ENCODE measurements at regions not wholly inside any gene's neighbourhood (a gene's known extent, or its start where the extent isn't known, plus 50 kb on each side); places are given as distances from the start of the nearest gene placed in this dataset.

- TF ChIP-seq CTCF (IDR thresholded peaks at IDR 0.05), result no peak
- TF ChIP-seq POLR2AphosphoS5 (IDR thresholded peaks at IDR 0.05), result no peak
These were observed 492.6 kb downstream of the SLC4A3 start for GRCh38 chr2:220120041-220120440.
